SJSA1 (cell line): ENCODE measurements at regions not wholly inside any gene's neighbourhood (a gene's known extent, or its start where the extent isn't known, plus 50 kb on each side); places are given as distances from the start of the nearest gene placed in this dataset.

Source experiments
- DNase-seq, 2 experiments: peaks; one replicate each; pipeline ENCODE4 v3.0.0-alpha.2; 2015 to 2020; ENCODE audit warnings: low spot score in 2 of 2, low read depth in 1 of 2
- H3K27ac ChIP-seq: fragments of 250-450 bp; sonication (Bioruptor Pico); 2 replicates; pipeline ENCODE4 v1.5.1; 2020; ENCODE audit warnings: mild to moderate bottlenecking, moderate library complexity
- H3K27me3 ChIP-seq: fragments of 250-450 bp; sonication (Bioruptor Pico); replicated peaks from 2 replicates; pipeline ENCODE4 v1.5.1; 2020; ENCODE audit warnings: mild to moderate bottlenecking, moderate library complexity
- H3K36me3 ChIP-seq: fragments of 250-450 bp; sonication (Bioruptor Pico); 2 replicates; pipeline ENCODE4 v1.5.1; 2020; ENCODE audit warnings: mild to moderate bottlenecking
- H3K4me1 ChIP-seq: fragments of 250-450 bp; sonication (Bioruptor Pico); replicated peaks from 2 replicates; pipeline ENCODE4 v1.6.1; 2021; ENCODE audit warnings: mild to moderate bottlenecking
- H3K4me3 ChIP-seq: fragments of 250-450 bp; sonication (Bioruptor Pico); 2 replicates; pipeline ENCODE4 v1.5.1; 2020; ENCODE audit warnings: mild to moderate bottlenecking
- H3K9me3 ChIP-seq: fragments of 250-450 bp; sonication (Bioruptor Pico); replicated peaks from 2 replicates; pipeline ENCODE4 v1.5.1; 2020; ENCODE audit warnings: mild to moderate bottlenecking

DNA sequence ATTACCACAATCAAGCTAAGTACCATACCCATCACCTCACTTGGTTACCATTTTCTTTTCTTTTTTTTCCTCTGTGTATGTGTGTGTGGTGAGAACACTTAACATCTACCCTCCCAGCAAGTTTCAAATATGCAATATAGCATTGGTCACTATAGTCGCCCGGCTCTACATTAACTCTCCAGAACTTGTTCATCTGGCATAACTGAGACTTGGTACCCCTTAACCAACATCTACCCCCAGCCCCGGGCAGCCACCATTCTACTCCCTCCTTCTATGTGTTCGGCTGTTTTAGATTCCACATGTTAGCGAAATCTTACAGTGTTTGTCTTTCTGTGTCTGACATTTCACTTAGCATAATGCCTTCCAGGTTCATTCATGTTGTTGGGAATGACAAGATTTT, 89.0 kb upstream of the TOP1 start:
- no peak overlapping the region for H3K4me3 ChIP-seq
- H3K27ac ChIP-seq, result no peak overlapping the region
- no peaks in the 10 kb centered on the region for H3K4me1 ChIP-seq
- no peaks in the 10 kb centered on the region for H3K27me3 ChIP-seq
- DNase-seq, result peak in 1 of 2 experiments; percentile 11
- no peaks in the 10 kb centered on the region for H3K36me3 ChIP-seq
- no peaks in the 10 kb centered on the region for H3K9me3 ChIP-seq

DNA sequence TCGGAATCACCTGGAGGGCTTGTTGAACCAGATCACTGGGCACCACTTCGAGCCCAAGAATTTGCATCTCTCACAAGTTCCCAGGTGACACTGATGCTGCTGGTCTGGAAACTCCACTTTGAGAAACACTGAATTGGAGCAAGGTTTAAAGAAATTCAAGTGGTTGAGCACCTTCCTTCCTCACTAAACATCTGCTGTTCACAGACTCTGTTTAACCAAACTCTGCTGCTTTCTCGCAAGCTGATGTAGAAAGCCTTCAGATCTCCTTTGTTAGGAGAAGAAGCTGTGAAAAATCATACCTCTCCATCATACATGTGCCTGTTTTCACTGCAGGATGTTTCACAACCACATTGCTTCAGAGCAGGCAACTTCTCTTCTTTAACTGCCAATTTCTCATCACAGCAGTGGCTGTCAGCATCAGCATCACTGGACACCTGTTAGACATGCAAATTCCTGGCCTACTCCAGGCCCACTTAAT, 87.5 kb upstream of the TOP1 start:
- Histone ChIP-seq H3K9me3 (no peaks in the 10 kb centered on the region), H3K27me3 (no peaks in the 10 kb centered on the region), H3K36me3 (no peaks in the 10 kb centered on the region), H3K4me3 (no peak overlapping the region), H3K4me1 (no peaks in the 10 kb centered on the region), H3K27ac (no peak overlapping the region)
- DNase-seq, result no peak

DNA sequence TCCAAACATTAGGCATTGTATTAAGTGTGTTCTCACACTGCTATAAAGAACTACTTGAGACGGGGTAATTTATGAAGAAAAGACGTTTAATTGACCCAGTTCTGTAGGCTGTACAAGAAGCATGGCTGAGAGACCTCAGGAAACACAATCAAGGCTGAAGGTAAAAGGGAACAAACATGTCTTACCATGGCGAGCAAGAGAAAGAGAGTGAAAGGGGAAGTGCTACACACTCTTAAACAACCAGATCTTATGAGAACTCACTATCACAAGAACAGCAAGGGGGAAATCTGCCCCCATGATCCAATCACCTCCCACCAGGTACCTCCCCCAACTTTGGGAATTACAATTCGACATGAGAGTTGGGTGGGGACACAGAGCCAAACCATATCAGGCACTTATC, 86.6 kb upstream of the TOP1 start:
- no peak overlapping the region for H3K27ac ChIP-seq
- H3K4me3 ChIP-seq, result no peak overlapping the region
- DNase-seq, result no peak
- no peaks in the 10 kb centered on the region for H3K27me3 ChIP-seq
- H3K36me3 ChIP-seq, result no peaks in the 10 kb centered on the region
- no peaks in the 10 kb centered on the region for H3K9me3 ChIP-seq
- H3K4me1 ChIP-seq, result no peaks in the 10 kb centered on the region

DNA sequence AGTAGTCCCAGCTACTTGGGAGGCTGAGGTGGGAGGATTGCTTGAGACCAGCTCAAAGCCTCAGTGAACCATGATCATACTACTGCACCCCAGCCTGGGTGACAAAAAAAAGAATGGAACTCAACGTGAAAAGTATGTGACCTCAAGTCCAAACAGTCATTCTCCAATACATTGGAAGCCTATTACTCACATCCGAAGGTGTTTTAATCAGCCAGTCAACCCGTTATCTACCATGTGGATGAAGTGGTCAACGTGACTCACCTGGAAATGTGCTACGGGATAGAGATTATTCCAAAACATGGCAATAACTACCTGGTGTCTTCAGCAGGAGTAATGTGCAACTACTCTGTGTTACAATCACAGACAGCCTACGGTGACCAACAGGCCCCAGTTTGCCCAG, 85.8 kb upstream of the TOP1 start:
- H3K4me1 ChIP-seq, result no peaks in the 10 kb centered on the region

DNA sequence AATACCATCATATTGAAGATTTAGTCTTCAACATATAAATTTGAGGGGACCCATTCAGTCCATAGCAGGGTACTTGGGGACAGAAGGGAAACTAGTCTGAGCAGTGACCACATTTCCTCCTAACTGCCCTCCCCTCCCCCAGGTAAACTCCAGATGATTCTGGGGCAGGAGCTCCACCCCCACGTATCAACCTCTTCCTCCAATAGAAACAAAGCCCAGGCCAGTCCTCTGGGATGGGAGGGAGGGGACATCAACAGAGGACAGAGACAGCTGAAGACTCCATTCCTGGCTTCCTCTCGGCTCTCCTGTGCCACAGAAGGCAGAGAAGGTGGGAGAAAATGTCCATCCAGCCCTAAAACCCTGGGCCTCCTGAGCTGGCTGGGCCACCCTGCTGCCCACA, 85.0 kb upstream of the TOP1 start:
- no peaks in the 10 kb centered on the region; the same call in 1 of the 2 replicates for H3K4me1 ChIP-seq
- no peaks in the 10 kb centered on the region for H3K36me3 ChIP-seq
- no peaks in the 10 kb centered on the region for H3K9me3 ChIP-seq
- no peaks in the 10 kb centered on the region for H3K27me3 ChIP-seq
- H3K27ac ChIP-seq, result no peak overlapping the region
- DNase-seq, result no peak
- no peak overlapping the region for H3K4me3 ChIP-seq

More for the DNA sequence above, 85.8 kb upstream of the TOP1 start:
- no peaks in the 10 kb centered on the region for H3K27me3 ChIP-seq
- no peaks in the 10 kb centered on the region for H3K36me3 ChIP-seq
- H3K27ac ChIP-seq, result no peak overlapping the region
- no peaks in the 10 kb centered on the region for H3K9me3 ChIP-seq
- no peak for DNase-seq
- no peak overlapping the region for H3K4me3 ChIP-seq

DNA sequence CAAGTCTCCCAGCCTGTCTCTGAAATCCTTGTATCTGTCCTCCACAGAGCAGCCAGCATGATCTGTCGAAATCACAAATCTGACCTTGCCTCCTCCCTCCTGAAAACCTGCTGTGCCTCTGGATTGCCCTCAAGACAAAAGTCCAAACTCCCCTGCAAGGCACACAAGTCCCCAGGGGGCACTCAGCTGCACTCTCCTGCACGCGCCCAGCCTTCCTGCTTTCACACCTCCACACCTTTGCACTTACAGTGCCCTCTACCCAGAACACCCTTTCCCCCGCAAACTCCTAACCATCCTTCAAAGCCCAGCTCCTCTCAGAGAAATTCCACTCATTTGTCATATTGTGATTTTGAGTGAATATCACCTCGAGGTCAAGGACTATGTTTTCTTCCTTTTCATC, 83.4 kb upstream of the TOP1 start:
- Histone ChIP-seq H3K36me3 (no peaks in the 10 kb centered on the region), H3K27ac (no peak overlapping the region), H3K9me3 (no peaks in the 10 kb centered on the region), H3K4me3 (no peak overlapping the region), H3K4me1 (no peaks in the 10 kb centered on the region; the same call in 1 of the 2 replicates), H3K27me3 (no peaks in the 10 kb centered on the region)
- no peak for DNase-seq

DNA sequence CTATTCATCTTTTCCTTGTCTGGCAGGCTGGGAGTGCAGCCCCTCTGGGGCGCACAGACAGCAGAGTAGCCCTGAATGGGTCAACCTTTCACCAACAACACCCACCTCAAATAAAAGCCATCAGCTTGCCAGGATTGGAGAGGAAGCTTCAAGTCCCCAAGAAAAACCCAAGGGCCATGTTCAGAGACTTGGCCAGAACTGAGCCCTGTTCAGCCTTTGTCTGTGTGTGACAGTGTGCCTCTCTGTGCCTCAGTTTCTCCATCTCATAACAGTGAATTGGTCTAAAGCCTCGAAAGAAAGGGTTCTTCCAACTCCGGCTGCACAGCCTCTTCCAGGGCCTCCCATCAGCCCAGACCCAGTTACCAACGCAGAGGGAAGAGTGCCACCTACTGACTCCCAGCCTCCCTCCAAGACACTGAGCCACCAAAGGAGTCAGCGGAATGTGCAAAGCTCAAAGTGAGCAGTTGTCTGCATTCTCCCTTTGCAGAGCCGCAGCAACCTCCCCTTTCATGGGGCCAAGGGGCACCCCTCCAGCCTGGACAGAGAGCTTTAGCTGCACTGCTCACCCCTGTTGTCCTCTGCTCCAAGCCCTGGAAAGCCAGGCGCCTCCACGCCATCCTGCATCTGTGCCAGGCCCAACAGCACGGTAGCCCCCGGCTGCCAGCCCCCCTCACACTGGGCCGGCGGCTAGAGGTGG, 82.7 kb upstream of the TOP1 start:
- DNase-seq, result no peak
- Histone ChIP-seq H3K4me1 (no peaks in the 10 kb centered on the region; the same call in 1 of the 2 replicates), H3K27ac (no peak overlapping the region), H3K36me3 (no peaks in the 10 kb centered on the region), H3K4me3 (no peak overlapping the region), H3K9me3 (no peaks in the 10 kb centered on the region), H3K27me3 (no peaks in the 10 kb centered on the region)

DNA sequence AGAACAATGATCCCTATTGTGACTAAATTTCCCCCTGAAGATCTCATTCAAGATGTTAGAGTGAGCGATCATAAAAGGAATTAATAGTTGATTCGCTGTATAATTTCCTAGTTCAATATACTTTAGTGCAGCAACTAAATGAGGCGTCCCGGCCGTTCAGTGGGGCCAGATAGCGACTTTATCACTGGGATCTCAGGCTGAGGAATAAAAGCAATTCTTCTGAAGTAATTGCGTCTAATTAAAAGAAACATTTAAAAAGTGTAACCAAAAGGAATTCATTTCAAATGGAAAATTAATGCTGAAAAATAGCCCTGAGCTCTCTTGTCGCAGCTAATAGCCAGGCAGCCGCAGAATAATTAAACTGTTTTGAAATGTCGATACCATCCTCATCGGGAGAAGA, 82.2 kb upstream of the TOP1 start:
- Histone ChIP-seq H3K9me3 (no peaks in the 10 kb centered on the region), H3K36me3 (no peaks in the 10 kb centered on the region), H3K27ac (no peak overlapping the region), H3K4me1 (no peaks in the 10 kb centered on the region; the same call in 1 of the 2 replicates), H3K4me3 (no peak overlapping the region), H3K27me3 (no peaks in the 10 kb centered on the region)
- no peak for DNase-seq

DNA sequence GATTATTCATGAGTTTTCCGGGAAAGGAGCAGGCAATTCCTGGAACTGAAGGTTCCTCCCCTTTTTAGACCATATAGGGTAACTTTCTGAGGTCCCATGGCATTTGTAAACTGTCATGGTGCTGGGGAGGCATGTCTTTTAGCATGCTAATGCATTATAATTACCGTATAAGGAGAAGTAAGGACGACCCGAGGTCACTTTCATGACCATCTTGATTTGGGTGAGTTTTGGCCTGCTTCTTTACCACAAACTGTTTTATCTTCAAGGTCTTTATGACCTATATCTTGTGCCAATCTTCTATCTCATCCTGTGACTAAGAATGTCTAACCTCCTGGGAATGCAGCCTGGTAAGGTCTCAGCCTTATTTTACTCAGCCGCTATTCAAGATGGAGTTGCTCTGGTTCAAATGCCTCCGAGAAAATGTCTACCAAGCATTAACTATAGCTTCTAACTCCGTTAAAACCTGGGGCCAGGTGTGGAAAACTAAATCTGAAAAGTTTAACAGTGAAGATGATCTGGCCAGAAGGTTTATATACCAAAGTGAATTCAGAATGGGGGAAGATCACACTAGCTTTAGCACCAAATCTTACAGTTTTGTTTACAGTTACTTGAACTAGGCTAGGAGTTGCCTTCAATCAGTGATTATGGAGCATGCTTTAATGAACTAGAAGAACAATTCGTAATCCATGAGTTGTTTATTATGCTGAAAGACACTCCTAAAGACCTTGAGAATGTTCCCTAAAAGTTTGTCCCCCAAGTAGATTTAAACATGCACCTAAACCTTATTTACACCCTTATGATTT, 80.0 kb upstream of the TOP1 start:
- Histone ChIP-seq H3K36me3 (no peaks in the 10 kb centered on the region), H3K27me3 (no peaks in the 10 kb centered on the region), H3K9me3 (no peaks in the 10 kb centered on the region), H3K4me3 (no peak overlapping the region), H3K4me1 (no peaks in the 10 kb centered on the region; the same call in 1 of the 2 replicates), H3K27ac (no peak overlapping the region)
- DNase-seq, result no peak

DNA sequence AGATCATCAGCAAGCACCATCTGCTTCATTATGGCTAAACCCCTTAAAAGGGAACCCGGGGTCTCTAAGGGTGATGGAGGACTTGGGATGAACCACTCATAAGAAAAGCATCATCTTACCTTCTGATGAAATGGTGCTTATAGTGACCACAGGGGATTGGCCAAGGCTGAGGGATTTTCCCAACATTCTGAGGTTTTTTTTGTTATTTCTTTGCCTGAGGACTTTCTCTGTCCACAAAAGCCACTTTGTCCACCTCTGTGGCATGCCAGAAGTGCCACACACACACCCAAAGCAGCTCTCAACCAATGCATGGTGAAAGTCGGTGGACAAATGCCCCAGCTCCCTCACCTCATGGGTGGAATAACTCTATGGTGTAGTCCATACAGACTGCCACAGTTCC, 79.3 kb upstream of the TOP1 start:
- Histone ChIP-seq H3K27me3 (no peaks in the 10 kb centered on the region), H3K9me3 (no peaks in the 10 kb centered on the region; the same call in none of the 2 replicates), H3K36me3 (no peaks in the 10 kb centered on the region), H3K4me3 (no peak overlapping the region), H3K4me1 (no peaks in the 10 kb centered on the region; the same call in 1 of the 2 replicates), H3K27ac (no peak overlapping the region)
- DNase-seq, result no peak

DNA sequence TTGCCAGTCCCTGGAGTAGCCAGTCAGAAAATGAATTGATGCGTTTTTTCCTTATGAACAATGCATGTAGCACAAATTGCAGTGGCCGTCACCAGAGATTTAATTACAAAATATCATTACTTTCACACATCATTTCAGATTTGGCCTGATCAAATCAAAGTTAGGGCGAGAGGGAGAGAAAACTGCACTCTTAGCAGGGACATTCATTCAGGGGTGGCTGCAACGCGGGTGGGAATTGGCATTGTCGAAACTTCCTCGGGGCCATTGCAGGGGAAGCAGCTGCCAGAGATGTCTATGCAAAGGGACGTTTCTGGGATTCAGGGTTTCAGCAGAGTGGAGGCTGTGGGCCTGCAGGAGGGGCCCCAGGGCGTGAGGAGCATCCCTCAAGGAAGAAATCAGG, 76.5 kb upstream of the TOP1 start:
- Histone ChIP-seq H3K36me3 (no peaks in the 10 kb centered on the region), H3K4me3 (no peak overlapping the region), H3K27me3 (no peaks in the 10 kb centered on the region), H3K9me3 (no peaks in the 10 kb centered on the region; the same call in none of the 2 replicates), H3K4me1 (no peaks in the 10 kb centered on the region; the same call in 1 of the 2 replicates), H3K27ac (no peak overlapping the region)
- DNase-seq, result no peak

DNA sequence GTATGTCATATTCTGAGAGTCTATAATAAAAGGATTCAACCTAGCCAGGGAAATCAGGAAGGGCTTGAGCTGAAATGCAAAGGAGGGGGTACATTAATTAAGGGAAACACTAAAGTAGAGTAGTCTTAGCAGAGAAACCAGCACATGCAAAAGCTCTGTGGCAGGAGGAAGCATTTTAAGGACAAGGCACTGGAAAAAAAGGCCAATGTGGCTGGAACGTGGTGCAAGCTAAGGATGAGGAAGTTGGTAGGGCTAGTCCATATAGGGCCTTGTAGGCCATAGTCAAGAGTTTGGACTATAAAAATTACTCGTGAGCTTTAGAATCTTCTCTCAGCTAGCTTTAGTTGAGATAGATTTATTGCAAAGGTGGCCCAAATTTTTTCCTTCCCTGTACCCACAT, 75.2 kb upstream of the TOP1 start:
- H3K4me1 ChIP-seq, result no peaks in the 10 kb centered on the region; the same call in 1 of the 2 replicates
- H3K36me3 ChIP-seq, result no peaks in the 10 kb centered on the region
- H3K27me3 ChIP-seq, result no peaks in the 10 kb centered on the region
- no peaks in the 10 kb centered on the region; the same call in none of the 2 replicates for H3K9me3 ChIP-seq
- H3K27ac ChIP-seq, result no peak overlapping the region
- DNase-seq, result no peak
- H3K4me3 ChIP-seq, result no peak overlapping the region

DNA sequence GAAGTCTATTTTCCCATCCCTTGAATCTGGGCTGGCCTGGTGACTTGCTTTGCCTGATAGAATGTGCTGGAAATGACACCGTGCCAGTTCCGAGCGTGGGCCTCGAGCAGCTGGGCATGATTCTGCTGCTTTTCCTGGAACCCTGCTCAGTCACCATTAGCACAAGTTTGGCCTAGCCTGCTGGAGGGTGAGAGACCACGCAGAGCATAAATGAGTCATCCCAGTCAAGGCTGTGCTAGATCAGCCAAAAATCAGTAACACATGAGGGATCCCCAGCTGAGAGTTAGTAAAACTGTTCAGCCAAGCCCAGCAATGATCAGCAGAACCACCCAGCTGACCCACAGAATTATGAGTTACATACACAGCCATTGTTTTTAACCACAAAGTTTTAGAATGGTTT, 74.8 kb upstream of the TOP1 start:
- DNase-seq, result peak in 1 of 2 experiments; percentile 19
- H3K4me3 ChIP-seq, result no peak overlapping the region
- H3K4me1 ChIP-seq, result no peaks in the 10 kb centered on the region
- H3K27ac ChIP-seq, result no peak overlapping the region
- no peaks in the 10 kb centered on the region; the same call in none of the 2 replicates for H3K9me3 ChIP-seq
- no peaks in the 10 kb centered on the region for H3K27me3 ChIP-seq
- H3K36me3 ChIP-seq, result no peaks in the 10 kb centered on the region

DNA sequence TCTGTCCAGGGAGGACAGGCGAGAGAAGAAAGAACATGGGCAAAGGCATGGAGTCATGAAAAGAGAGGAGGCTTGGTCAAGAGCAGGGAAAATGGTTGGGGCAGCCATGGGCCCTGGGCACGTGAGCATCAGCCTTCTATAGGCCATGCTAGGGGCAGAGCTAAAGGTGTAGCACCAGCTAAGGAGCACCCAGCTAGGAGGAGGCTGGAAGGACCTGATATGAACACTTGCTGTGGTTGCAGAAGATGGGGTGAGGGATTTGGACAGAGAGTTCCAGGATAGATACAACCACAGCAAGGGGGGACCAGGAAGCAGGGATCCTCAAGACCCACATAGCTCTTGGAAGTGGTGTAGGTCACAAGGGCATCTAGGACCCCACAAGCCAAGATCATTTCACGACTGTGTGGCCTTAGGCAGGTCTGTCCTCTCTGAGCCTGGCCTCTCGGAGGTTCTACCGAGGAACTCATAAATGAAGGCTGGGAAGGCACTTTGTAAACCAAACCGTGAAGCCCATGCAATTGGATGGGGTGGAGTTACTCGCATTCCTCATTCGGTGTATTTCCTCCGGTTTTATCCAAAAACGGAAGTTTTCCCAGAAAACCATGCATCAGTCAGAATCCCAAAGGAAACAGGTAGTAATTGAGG, 74.0 kb upstream of the TOP1 start:
- Histone ChIP-seq H3K36me3 (no peaks in the 10 kb centered on the region), H3K9me3 (no peaks in the 10 kb centered on the region; the same call in none of the 2 replicates), H3K4me3 (no peak overlapping the region), H3K27ac (no peak overlapping the region), H3K4me1 (no peaks in the 10 kb centered on the region), H3K27me3 (no peaks in the 10 kb centered on the region)
- peak in 1 of 2 experiments; percentile 27 for DNase-seq
